ENCODE measurements at regions not wholly inside any gene's neighbourhood (a gene's known extent, or its start where the extent isn't known, plus 50 kb on each side); places are given as distances from the start of the nearest gene placed in this dataset.
A peak's percentile ranks its signal among the peaks of the same experiment; 100 is the strongest.
"Not testable (repeated sequence)": the region's sequence is repeated elsewhere in the genome, so short reads cannot be mapped to it uniquely, and the experiment has no call there.

DNA sequence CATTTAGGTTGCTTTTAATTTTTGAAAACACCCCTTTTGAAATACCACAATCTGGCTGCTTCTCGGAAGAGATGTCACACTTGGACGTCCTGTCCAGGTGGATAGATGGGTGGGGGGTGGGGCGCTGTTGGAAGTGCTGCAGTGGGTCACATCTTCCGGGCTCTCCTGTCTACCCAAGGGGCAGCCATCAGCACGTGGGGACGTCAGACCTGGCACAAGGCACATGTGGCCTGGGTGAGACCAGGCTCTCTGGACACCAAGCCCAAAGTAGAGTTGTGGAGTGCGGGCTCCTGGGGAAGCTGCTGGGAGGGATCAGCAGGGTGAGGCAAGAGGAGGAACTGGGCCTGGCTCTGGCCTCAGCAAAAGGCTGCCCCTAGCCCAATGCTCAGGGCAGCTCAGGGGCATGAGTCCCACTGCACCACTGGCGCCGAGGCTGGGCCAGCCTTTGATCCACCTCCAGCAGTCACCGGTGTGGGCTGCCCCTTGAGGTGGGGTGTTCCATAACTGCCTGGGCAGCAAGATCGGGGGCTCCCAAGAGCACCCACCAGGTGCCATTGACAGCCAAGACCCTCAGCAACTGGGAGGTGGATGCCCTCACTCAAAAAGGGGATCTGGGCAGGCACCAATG lies 68.6 kb upstream of the CCND1 start:
- no peak for DNase-seq (ENCODE audit: extremely low read depth, low read depth, low spot score)

DNA sequence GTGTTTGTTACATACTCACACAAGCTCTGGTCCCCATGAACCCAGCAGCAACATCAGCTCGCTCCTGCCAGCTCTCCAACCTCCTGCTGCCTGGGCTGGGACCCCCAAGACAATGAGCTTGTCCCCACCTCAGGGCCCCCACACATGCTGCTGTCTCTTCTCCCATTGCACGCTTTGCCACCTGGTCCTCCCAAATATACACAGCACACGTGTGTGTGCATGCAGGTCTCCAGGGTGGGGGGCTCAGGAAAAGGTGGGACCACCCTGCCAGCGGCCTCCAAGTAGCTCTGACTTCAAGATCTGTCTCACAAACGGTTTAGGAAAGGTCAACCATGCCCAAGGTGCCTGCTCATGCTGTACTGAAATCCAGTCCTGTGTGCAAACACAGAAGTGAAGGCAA lies 68.1 kb upstream of the CCND1 start:
- no peak for DNase-seq (ENCODE audit: extremely low read depth, low read depth, low spot score)

- no peak for DNase-seq (ENCODE audit: extremely low read depth, low read depth, low spot score)
Observed at GRCh38 chr11:69573761-69574607, 67.0 kb upstream of the CCND1 start.

DNA sequence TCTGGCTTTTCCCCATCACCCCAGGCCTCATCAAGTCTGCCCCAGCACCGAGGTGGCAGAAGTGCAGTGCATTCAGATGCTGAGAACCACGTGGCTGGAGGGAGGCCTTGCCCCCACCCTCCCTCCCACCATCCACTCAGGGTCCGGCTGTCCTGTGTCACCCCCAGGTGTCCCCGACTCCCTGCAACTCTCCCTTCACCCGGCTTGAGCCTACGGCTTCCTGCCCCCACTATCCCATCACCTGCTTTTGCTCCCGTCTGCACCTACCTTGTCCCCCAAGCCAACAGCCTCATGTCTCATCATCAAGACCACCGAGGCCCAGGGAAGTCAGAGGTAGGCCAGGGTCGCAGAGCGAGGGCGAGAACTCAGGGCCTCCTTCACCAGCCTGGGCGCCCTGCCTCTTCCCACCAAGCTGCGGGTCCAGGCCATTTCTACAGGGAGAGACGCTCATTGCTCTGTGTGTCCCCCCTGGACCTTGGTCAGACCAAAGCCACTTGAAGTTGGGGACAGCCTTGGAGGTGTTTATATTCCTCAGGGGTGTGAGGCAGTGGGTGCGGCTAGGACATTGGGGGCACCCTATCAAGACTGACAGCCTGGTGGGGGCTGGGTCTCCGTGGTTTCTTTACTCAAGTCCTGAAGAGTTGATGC lies 66.2 kb upstream of the CCND1 start:
- DNase-seq (ENCODE audit: extremely low read depth, low read depth, low spot score): no peak

- no peak for DNase-seq (ENCODE audit: extremely low read depth, low read depth, low spot score)
Observed at GRCh38 chr11:69575296-69576068, 65.5 kb upstream of the CCND1 start.

DNA sequence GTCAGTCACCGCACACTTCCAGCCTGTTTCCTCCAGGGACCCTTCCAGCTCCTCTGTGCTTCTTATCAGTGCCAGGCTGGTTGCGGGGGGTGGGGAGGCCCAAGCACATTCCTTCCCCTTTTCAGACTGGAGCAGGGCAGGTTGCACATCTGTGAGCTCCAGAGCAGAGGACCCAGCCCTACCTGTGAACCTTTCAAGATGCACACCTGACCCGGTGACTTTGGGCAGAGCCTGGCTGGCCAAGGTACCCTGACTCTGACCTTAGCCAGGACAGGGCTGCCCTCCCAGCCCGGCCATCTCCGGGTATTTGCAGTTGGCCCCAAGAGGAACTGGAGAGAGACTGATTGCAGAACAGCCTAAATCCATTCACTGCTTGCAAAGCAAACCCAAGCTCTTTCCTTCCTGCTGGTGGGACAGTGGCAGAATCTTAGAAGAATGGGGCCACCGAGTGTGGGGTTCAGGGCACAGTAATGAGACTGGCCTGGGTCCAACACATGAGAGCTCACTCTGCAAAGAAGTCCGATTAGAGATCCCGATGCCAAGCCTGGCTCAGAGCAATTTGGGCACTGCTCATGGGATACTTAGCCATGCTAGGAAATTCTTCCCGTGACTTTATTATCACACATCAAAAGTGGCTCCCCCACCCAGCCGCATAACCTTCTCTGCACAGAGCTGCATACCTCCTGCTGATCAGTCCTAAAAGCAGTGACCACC lies 64.7 kb upstream of the CCND1 start:
- no peak for DNase-seq (ENCODE audit: extremely low read depth, low read depth, low spot score)

GRCh38 chr11:69578167-69578566 lies 62.8 kb upstream of the CCND1 start:
- DNase-seq (ENCODE audit: extremely low read depth, low read depth, low spot score): no peak

DNA sequence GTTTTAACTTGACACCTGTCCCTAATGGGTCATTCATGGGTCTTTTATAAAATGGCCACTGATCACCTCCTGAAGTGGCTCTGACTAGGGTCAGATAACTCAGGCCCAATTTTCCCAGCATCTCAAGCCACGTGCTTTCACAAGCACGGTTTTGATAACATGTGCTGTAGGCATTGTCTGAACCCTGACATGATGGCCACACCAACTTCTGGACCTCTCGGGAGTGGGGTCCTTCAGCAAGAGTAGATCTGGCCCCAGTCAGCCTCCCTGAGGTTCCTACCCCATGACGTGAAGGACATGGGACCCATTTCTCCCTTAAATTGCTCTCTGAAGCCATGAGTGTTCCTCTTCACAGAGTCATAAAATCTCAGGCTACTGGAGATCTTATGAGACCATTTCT lies 60.4 kb upstream of the CCND1 start:
- no peak for DNase-seq (ENCODE audit: extremely low read depth, low read depth, low spot score)

- no peak for DNase-seq (ENCODE audit: extremely low read depth, low read depth, low spot score)
Observed at GRCh38 chr11:69582756-69583467, 58.0 kb upstream of the CCND1 start.

DNA sequence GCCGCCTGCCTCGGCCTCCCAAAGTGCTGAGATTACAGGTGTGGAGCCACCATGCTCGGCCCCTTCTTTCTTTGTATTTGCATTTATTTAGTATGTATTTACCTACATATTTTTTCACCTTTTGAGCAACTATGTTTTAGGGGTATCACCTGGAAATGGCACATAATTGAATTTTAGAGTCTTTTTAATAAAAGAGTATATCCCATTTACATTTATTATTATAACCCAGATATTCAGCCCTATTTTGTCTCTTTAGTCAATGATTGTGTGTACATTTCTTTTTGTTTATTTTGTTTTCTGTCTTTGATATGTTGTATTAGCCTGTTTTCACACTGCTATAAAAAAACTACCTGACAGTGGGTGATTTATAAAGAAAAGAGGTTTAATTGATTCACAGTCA lies 56.8 kb upstream of the CCND1 start:
- no peak for DNase-seq (ENCODE audit: extremely low read depth, low read depth, low spot score)

DNA sequence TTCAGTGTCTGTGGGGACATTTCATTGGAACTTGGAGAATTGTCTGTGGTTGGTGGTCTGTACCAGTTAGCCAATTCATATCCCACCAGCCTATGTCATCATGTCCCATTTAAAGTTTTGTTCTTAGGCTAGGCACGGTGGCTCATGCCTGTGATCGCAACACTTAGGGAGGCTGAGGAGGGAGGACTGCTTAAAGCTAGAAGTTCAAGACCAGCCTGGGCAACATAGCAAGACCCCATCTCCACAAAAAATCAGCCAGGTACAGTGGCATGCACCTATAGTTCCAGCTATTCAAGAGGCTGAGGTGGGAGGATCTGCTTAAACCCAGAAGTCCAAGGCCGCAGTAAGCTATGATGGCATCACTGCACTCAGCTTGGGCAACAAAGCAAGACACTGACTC lies 55.6 kb upstream of the CCND1 start:
- DNase-seq (ENCODE audit: extremely low read depth, low read depth, low spot score): no peak

GRCh38 chr11:69587454-69588090 lies 53.4 kb upstream of the CCND1 start:
- no peak for DNase-seq (ENCODE audit: extremely low read depth, low read depth, low spot score)

DNA sequence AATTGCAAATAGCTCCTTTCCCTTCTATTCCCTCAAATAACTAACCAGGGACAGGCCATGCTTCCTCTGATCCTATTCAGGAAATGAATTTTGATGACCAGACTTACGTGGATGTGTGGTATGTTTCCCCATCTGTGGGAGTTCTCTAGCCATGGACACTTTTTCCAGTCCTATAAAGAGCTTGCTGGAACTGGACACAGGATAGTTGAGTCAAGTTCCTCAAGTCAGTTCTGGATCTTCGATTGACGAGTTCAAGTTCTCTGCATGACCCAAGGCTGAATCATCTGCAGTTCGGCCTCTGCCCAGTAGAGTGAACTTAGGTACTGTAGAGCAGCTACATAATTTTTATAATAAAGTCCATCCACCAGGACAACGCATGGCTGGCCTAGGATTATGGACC lies 52.7 kb upstream of the CCND1 start:
- peak; percentile 36 for DNase-seq (ENCODE audit: extremely low read depth, low read depth, low spot score)

GRCh38 chr11:69590088-69590487 lies 50.9 kb upstream of the CCND1 start:
- DNase-seq (ENCODE audit: extremely low read depth, low read depth, low spot score): not testable (repeated sequence)
